CD4-positive, alpha-beta T cell (primary cell): ENCODE measurements at regions not wholly inside any gene's neighbourhood (a gene's known extent, or its start where the extent isn't known, plus 50 kb on each side); places are given as distances from the start of the nearest gene placed in this dataset.

ENCODE experiments used
- ATAC-seq: fragments of 200-7000 bp; cut with Tn5 transposase; one replicate; pipeline ENCODE4 v1.10.0; 2022; ENCODE audit warnings: mild to moderate bottlenecking; ENCODE audit not compliant: poor library complexity
- CTCF ChIA-PET: fragments of 350-600 bp; sonication (Branson Sonifier 250); formaldehyde crosslinking; loops from one replicate; lab custom pipeline; 2021; ENCODE audit warnings: antibody characterized with exemption, inconsistent platforms; lab: Charles Lee
- POLR2A ChIA-PET: fragments of 350-600 bp; sonication (Branson Sonifier 250); formaldehyde crosslinking; loops from one replicate; lab custom pipeline; 2021; ENCODE audit warnings: antibody characterized with exemption, inconsistent platforms; lab: Charles Lee
- DNase-seq, 14 experiments: peaks; one replicate each; pipeline ENCODE4 v3.0.0-alpha.2; 2013 to 2020; ENCODE audit warnings: mixed read lengths in 2 of 14
- H3K27ac ChIP-seq, 2 donors: one replicate each; pipeline versions ENCODE4 v1.5.1 to v1.7.0; 2013; ENCODE audit warnings: low read length in 2 of 2, low read depth in 1 of 2, mild to moderate bottlenecking in 1 of 2
- H3K27me3 ChIP-seq, 2 experiments: 1 replicate in 1 of 2; 2 replicates in 1 of 2; pipeline versions ENCODE4 v1.6.1 to v1.7.0; 2013; ENCODE audit warnings: low read length in 2 of 2, control low read depth in 1 of 2, mild to moderate bottlenecking in 1 of 2, moderate library complexity in 1 of 2; ENCODE audit not compliant: insufficient read depth in 2 of 2, control insufficient read depth in 1 of 2
- H3K36me3 ChIP-seq: one replicate; pipeline ENCODE4 v1.6.1; 2013; ENCODE audit warnings: low read length, control low read depth; ENCODE audit not compliant: insufficient read depth
- H3K4me1 ChIP-seq: one replicate; pipeline ENCODE4 v1.6.1; 2013; ENCODE audit warnings: low read length, control low read depth; ENCODE audit not compliant: insufficient read depth
- H3K4me3 ChIP-seq: one replicate; pipeline ENCODE4 v1.5.1; 2013; ENCODE audit warnings: mild to moderate bottlenecking, low read length, moderate library complexity
- H3K9me3 ChIP-seq, 2 experiments: 1 replicate in 1 of 2; 2 replicates in 1 of 2; pipeline versions ENCODE4 v1.6.1 to v1.7.0; 2013; ENCODE audit warnings: low read length in 2 of 2, mild to moderate bottlenecking in 2 of 2, control low read depth in 1 of 2, moderate library complexity in 1 of 2; ENCODE audit not compliant: control insufficient read depth in 1 of 2, insufficient read depth in 1 of 2
- H3K27ac Mint-ChIP-seq: one replicate; pipeline ENCODE4 v1.8.0; 2020; ENCODE audit warnings: mixed read lengths
- H3K27me3 Mint-ChIP-seq: one replicate; pipeline ENCODE4 v1.8.0; 2021; ENCODE audit warnings: mixed read lengths
- H3K36me3 Mint-ChIP-seq: one replicate; pipeline ENCODE4 v1.8.0; 2021; ENCODE audit warnings: low read depth, mixed read lengths
- H3K4me1 Mint-ChIP-seq: one replicate; pipeline ENCODE4 v1.8.0; 2021; ENCODE audit warnings: low read depth, mixed read lengths
- H3K4me3 Mint-ChIP-seq: one replicate; pipeline ENCODE4 v1.8.0; 2020; ENCODE audit warnings: mild to moderate bottlenecking, mixed read lengths
- H3K9me3 Mint-ChIP-seq: one replicate; pipeline ENCODE4 v1.8.0; 2020; ENCODE audit warnings: mixed read lengths
- CTCF ChIP-seq: fragments of 200-600 bp; IDR thresholded peaks from one replicate; pipeline ENCODE4 v1.8.0; 2022; ENCODE audit warnings: antibody characterized with exemption, mild to moderate bottlenecking
- intact Hi-C, 2 experiments: fragments of 100-400 bp; cut with DNase I in 1 of 2; cut with micrococcal nuclease in 1 of 2; formaldehyde crosslinking; loops; one replicate each; pipeline versions ENCODE4 v1.15.1 to v1.9.0; 2023 to 2025; cut with DNase I, micrococcal nuclease

- H3K36me3 Mint-ChIP-seq, result no peaks in the 10 kb centered on the region
- no peaks in the 10 kb centered on the region for H3K36me3 ChIP-seq
- TF ChIP-seq CTCF, result no peak
- DNase-seq (no peak), ATAC-seq (no peak)
- H3K9me3 Mint-ChIP-seq, result peaks cover 4% of the 10 kb centered on the region
- H3K27me3 ChIP-seq, result no peaks in the 10 kb centered on the region
- no peaks in the 10 kb centered on the region for H3K4me1 Mint-ChIP-seq
- CTCF ChIA-PET, result no interaction called here
- H3K4me3 ChIP-seq, result no peak overlapping the region
- no peak overlapping the region for H3K27ac Mint-ChIP-seq
- no peaks in the 10 kb centered on the region for H3K4me1 ChIP-seq
- intact Hi-C loops, result no loop called here
- no peak overlapping the region for H3K4me3 Mint-ChIP-seq
- H3K27me3 Mint-ChIP-seq, result no peaks in the 10 kb centered on the region
- no peak overlapping the region for H3K27ac ChIP-seq
- H3K9me3 ChIP-seq, result peaks cover 4 to 7% of the 10 kb centered on the region in 2 experiments
- POLR2A ChIA-PET, result no interaction called here
Measured at GRCh38 chr18:72458271-72458670, 85.9 kb downstream of the CBLN2 start.

DNA sequence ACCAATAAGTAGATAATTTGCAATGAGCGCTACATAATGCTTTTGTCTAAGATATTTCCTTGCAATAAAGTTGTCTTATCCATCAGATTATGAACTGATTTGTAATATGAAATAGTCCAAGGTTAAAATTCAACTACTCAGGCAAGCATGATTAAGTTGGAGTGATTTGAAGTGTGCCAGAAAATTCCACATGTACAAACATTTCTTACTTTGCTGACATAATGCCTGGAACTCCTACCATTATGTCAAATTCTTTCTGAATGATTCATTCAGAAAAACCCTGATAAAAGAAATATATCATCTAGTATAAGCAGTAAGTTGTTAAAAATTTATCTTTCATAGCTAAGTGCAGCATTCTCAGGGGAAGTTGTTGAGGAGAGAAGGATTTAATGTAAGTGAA, 87.3 kb downstream of the CBLN2 start:
- Mint-ChIP-seq H3K4me1 (no peaks in the 10 kb centered on the region), H3K27me3 (no peaks in the 10 kb centered on the region), H3K27ac (no peak overlapping the region), H3K36me3 (no peaks in the 10 kb centered on the region), H3K4me3 (no peak overlapping the region), H3K9me3 (peaks cover 10% of the 10 kb centered on the region)
- POLR2A ChIA-PET, result no interaction called here
- Histone ChIP-seq H3K4me1 (no peaks in the 10 kb centered on the region), H3K27ac (no peak overlapping the region), H3K36me3 (no peaks in the 10 kb centered on the region), H3K4me3 (no peak overlapping the region), H3K27me3 (no peaks in the 10 kb centered on the region), H3K9me3 (peaks cover 4 to 7% of the 10 kb centered on the region in 2 experiments)
- DNase-seq, result no peak
- ATAC-seq, result no peak
- no peak for TF ChIP-seq CTCF
- intact Hi-C loops, result no loop called here
- CTCF ChIA-PET, result no interaction called here

GRCh38 chr18:72452328-72452727, 91.8 kb downstream of the CBLN2 start:
- Mint-ChIP-seq H3K36me3 (no peaks in the 10 kb centered on the region), H3K4me1 (no peaks in the 10 kb centered on the region), H3K4me3 (no peak overlapping the region), H3K27ac (no peak overlapping the region), H3K9me3 (peaks cover 15% of the 10 kb centered on the region), H3K27me3 (no peaks in the 10 kb centered on the region)
- Histone ChIP-seq H3K27me3 (no peaks in the 10 kb centered on the region), H3K9me3 (peaks cover 3% of the 10 kb centered on the region in 2 experiments), H3K27ac (no peak overlapping the region), H3K4me1 (no peaks in the 10 kb centered on the region), H3K4me3 (no peak overlapping the region), H3K36me3 (no peaks in the 10 kb centered on the region)
- no peak for ATAC-seq
- no peak for TF ChIP-seq CTCF
- no peak for DNase-seq
- ChIA-PET CTCF (no interaction called here), POLR2A (no interaction called here)
- intact Hi-C loops, result no loop called here
